IMR-90 (cell line): ENCODE measurements at regions not wholly inside any gene's neighbourhood (a gene's known extent, or its start where the extent isn't known, plus 50 kb on each side); places are given as distances from the start of the nearest gene placed in this dataset.
"Not testable (repeated sequence)": the region's sequence is repeated elsewhere in the genome, so short reads cannot be mapped to it uniquely, and the experiment has no call there.

Experiments
- ATAC-seq: fragments of 200-7000 bp; cut with Tn5 transposase; 2 replicates; pipeline ENCODE4 v1.9.1; 2020; ENCODE audit warnings: low read depth, mild to moderate bottlenecking, moderate library complexity
- BruUV-seq: library from RNA; stranded (reverse); fragments of 400-500 nt; replicated peaks from 2 replicates; lab custom pipeline; 2021; lab: Mats Ljungman, UMichigan
- CTCF ChIA-PET: fragments of 300-600 bp; formaldehyde crosslinking; extraction: SDS; loops from one replicate; lab custom pipeline; 2021; ENCODE audit warnings: antibody characterized with exemption; lab: Yijun Ruan, JAX
- POLR2A ChIA-PET: fragments of 300-600 bp; sonication (Branson Sonifier 250); formaldehyde crosslinking; loops from one replicate; lab custom pipeline; 2022; ENCODE audit warnings: antibody characterized with exemption; ENCODE audit not compliant: unreplicated experiment; lab: Charles Lee
- DNase-seq: peaks from one replicate; pipeline ENCODE4 v3.0.0; 2013
- H2AFZ ChIP-seq: replicated peaks from 2 replicates; pipeline ENCODE3; 2013; ENCODE audit warnings: low read length, mild to moderate bottlenecking; ENCODE audit not compliant: poor library complexity
- H2AK5ac ChIP-seq: 2 replicates; pipeline ENCODE4 v1.6.1; 2013; ENCODE audit warnings: low read depth, low read length, inconsistent platforms
- H2AK9ac ChIP-seq: replicated peaks from 2 replicates; pipeline ENCODE3; 2013; ENCODE audit warnings: mild to moderate bottlenecking, low read depth, low read length, moderate library complexity; ENCODE audit not compliant: poor library complexity
- H2BK120ac ChIP-seq: 2 replicates; pipeline ENCODE4 v1.6.1; 2013; ENCODE audit warnings: low read depth, low read length, inconsistent platforms
- H2BK15ac ChIP-seq: 3 replicates; pipeline ENCODE4 v1.6.1; 2013; ENCODE audit warnings: low read depth, low read length, inconsistent platforms
- H2BK20ac ChIP-seq: 2 replicates; pipeline ENCODE4 v1.6.1; 2013; ENCODE audit warnings: low read depth, mild to moderate bottlenecking, inconsistent platforms, low read length, moderate library complexity
- H2BK5ac ChIP-seq: 2 replicates; pipeline ENCODE4 v1.6.1; 2013; ENCODE audit warnings: mild to moderate bottlenecking, low read depth, low read length, inconsistent platforms; ENCODE audit not compliant: poor library complexity, severe bottlenecking
- H3K14ac ChIP-seq: replicated peaks from 2 replicates; pipeline ENCODE4 v1.6.1; 2013; ENCODE audit warnings: low read depth, low read length, inconsistent platforms
- H3K18ac ChIP-seq: 2 replicates; pipeline ENCODE4 v1.6.1; 2013; ENCODE audit warnings: low read depth, low read length, control low read depth
- H3K23ac ChIP-seq: 2 replicates; pipeline ENCODE4 v1.6.1; 2013; ENCODE audit warnings: low read depth, low read length, inconsistent platforms
- H3K27ac ChIP-seq: 2 replicates; pipeline ENCODE4 v1.5.1; 2013; ENCODE audit warnings: mild to moderate bottlenecking, control low read depth, low read length; ENCODE audit not compliant: insufficient read depth
- H3K27me3 ChIP-seq: 2 replicates; pipeline ENCODE4 v1.6.1; 2013; ENCODE audit warnings: low read length; ENCODE audit not compliant: control insufficient read depth, insufficient read depth
- H3K36me3 ChIP-seq: 2 replicates; pipeline ENCODE4 v1.6.1; 2013; ENCODE audit warnings: low read length, mixed read lengths; ENCODE audit not compliant: control insufficient read depth, insufficient read depth
- H3K4ac ChIP-seq: 2 replicates; pipeline ENCODE4 v1.6.1; 2013; ENCODE audit warnings: low read depth, low read length, inconsistent platforms
- H3K4me1 ChIP-seq: 2 replicates; pipeline ENCODE4 v1.6.1; 2013; ENCODE audit warnings: low read length, mixed read lengths; ENCODE audit not compliant: control insufficient read depth, insufficient read depth
- H3K4me2 ChIP-seq: 2 replicates; pipeline ENCODE4 v1.6.1; 2013; ENCODE audit warnings: low read depth, mild to moderate bottlenecking, control low read depth, low read length, moderate library complexity
- H3K4me3 ChIP-seq: 2 replicates; pipeline ENCODE4 v1.5.1; 2013; ENCODE audit warnings: low read depth, mild to moderate bottlenecking, control low read depth, low read length, moderate library complexity; ENCODE audit not compliant: insufficient read depth
- H3K56ac ChIP-seq: 2 replicates; pipeline ENCODE4 v1.6.1; 2013; ENCODE audit warnings: low read length, inconsistent platforms; ENCODE audit not compliant: insufficient read depth; ENCODE audit errors: extremely low read depth
- H3K79me1 ChIP-seq, 2 experiments: 2 replicates each; pipeline ENCODE4 v1.6.1; 2013; ENCODE audit warnings: low read length in 2 of 2, inconsistent platforms in 1 of 2, low read depth in 1 of 2
- H3K9ac ChIP-seq: 2 replicates; pipeline ENCODE4 v1.6.1; 2013; ENCODE audit warnings: low read depth, low read length, control low read depth
- H3K9me1 ChIP-seq: 2 replicates; pipeline ENCODE4 v1.6.1; 2013; ENCODE audit warnings: low read length, inconsistent platforms; ENCODE audit not compliant: insufficient read depth
- H3K9me3 ChIP-seq: 2 replicates; pipeline ENCODE4 v1.6.1; 2013; ENCODE audit warnings: low read length; ENCODE audit not compliant: control insufficient read depth, insufficient read depth
- H4K20me1 ChIP-seq: 2 replicates; pipeline ENCODE4 v1.6.1; 2013; ENCODE audit warnings: low read length, inconsistent platforms; ENCODE audit not compliant: insufficient read depth
- H4K5ac ChIP-seq: 2 replicates; pipeline ENCODE4 v1.6.1; 2013; ENCODE audit warnings: mild to moderate bottlenecking, low read depth, low read length, control low read depth
- H4K8ac ChIP-seq, 2 experiments: 2 replicates each; pipeline ENCODE4 v1.6.1; 2013; ENCODE audit warnings: low read depth in 2 of 2, low read length in 2 of 2, control low read depth in 1 of 2, inconsistent platforms in 1 of 2
- H4K91ac ChIP-seq: 2 replicates; pipeline ENCODE4 v1.6.1; 2013; ENCODE audit warnings: low read depth, low read length, inconsistent platforms; ENCODE audit not compliant: insufficient read depth
- BHLHE40 ChIP-seq: fragments of 150-350 bp; IDR thresholded peaks from 2 replicates; pipeline ENCODE4 v1.6.1; 2016; ENCODE audit warnings: mild to moderate bottlenecking, low read depth, low read length
- CEBPB ChIP-seq: IDR thresholded peaks from 2 replicates; pipeline ENCODE4 v1.6.1; 2012; ENCODE audit warnings: low read depth, low read length, improper control_type of control experiment
- CHD1 ChIP-seq: IDR thresholded peaks from 2 replicates; pipeline ENCODE4 v1.6.1; 2012; ENCODE audit warnings: low read depth, low read length, improper control_type of control experiment
- MAFK ChIP-seq: IDR thresholded peaks from 2 replicates; pipeline ENCODE4 v1.6.1; 2012; ENCODE audit warnings: low read depth, low read length, improper control_type of control experiment
- MAZ ChIP-seq: IDR thresholded peaks from 2 replicates; pipeline ENCODE4 v1.6.1; 2012; ENCODE audit warnings: low read depth, mild to moderate bottlenecking, low read length, improper control_type of control experiment, moderate library complexity, borderline replicate concordance
- RAD21 ChIP-seq: IDR thresholded peaks from 2 replicates; pipeline ENCODE4 v1.6.1; 2012; ENCODE audit warnings: low read length, improper control_type of control experiment
- SMC3 ChIP-seq: fragments of 150-350 bp; IDR thresholded peaks from 2 replicates; pipeline ENCODE4 v1.6.1; 2016; ENCODE audit warnings: low read depth, mild to moderate bottlenecking, antibody characterized with exemption, low read length, moderate library complexity
- USF2 ChIP-seq: fragments of 150-350 bp; IDR thresholded peaks from 2 replicates; pipeline ENCODE4 v1.6.1; 2017; ENCODE audit warnings: mild to moderate bottlenecking, antibody characterized with exemption, low read length, low read depth
- WGBS, 2 experiments: methylation state at CpG; one replicate each; pipeline versions ENCODE4 v1.1.5 to v1.1.7; 2013; ENCODE audit warnings: missing lambda C conversion rate in 2 of 2; ENCODE audit not compliant: insufficient read length in 1 of 2; ENCODE audit errors: extremely low coverage in 2 of 2; 5-methylcytosine and 5-hydroxymethylcytosine counted together
- dilution Hi-C: fragments of 300-500 bp; cut with HindIII; formaldehyde crosslinking; loops from one replicate; pipeline ENCODE4 v1.14.3; 2018; ENCODE audit warnings: low sequenced_read_pairs; ENCODE audit not compliant: unreplicated experiment
- in situ Hi-C: fragments of 300-500 bp; cut with MboI; formaldehyde crosslinking; loops from 3 replicates; pipeline ENCODE4 v1.14.3; 2019; ENCODE audit warnings: low sequenced_read_pairs, inconsistent platforms, mixed read lengths
- intact Hi-C: fragments of 100-400 bp; cut with micrococcal nuclease; formaldehyde crosslinking; loops from 2 replicates; pipeline ENCODE4 v1.10.0; 2022

- no peak overlapping the region; the same call in 1 of the 2 replicates for H3K27ac ChIP-seq
- H3K23ac ChIP-seq = no peak overlapping the region
- H2AK9ac ChIP-seq = no peak overlapping the region
- no peak overlapping the region for H3K4me3 ChIP-seq
- no peaks in the 10 kb centered on the region for H3K79me1 ChIP-seq
- no peak overlapping the region for H3K4ac ChIP-seq
- H4K5ac ChIP-seq = peak overlapping the region; percentile 53; the same call in 1 of the 2 replicates
- no peaks in the 10 kb centered on the region for H3K9me3 ChIP-seq
- peak overlapping the region; percentile 59; the same call in 1 of the 2 replicates for H2BK120ac ChIP-seq
- no peaks in the 10 kb centered on the region for H4K20me1 ChIP-seq
- H3K36me3 ChIP-seq = no peaks in the 10 kb centered on the region
- in situ Hi-C loops = no loop called here
- H2AK5ac ChIP-seq = no peak overlapping the region
- peak overlapping the region in 1 of 2 experiments; percentile 6; a peak in 1 of 4 replicates for H4K8ac ChIP-seq
- H2BK5ac ChIP-seq = peak overlapping the region; percentile 74
- no peaks in the 10 kb centered on the region; the same call in 1 of the 2 replicates for H3K9me1 ChIP-seq
- no peak overlapping the region for H3K14ac ChIP-seq
- 0 out of 2 replicates have a peak overlapping the region, but pooled peaks have one; percentile 3 for H2BK20ac ChIP-seq
- WGBS, 2 experiments = no CpG with 5 or more reads among the region's 2 CpGs
- no peak overlapping the region for H3K9ac ChIP-seq
- peak overlapping the region; percentile 8; the same call in 1 of the 2 replicates for H4K91ac ChIP-seq
- peak; percentile 86 for DNase-seq
- dilution Hi-C loops = no loop called here
- H3K4me1 ChIP-seq = no peaks in the 10 kb centered on the region
- BruUV-seq = no TSS peak
- POLR2A ChIA-PET = no interaction called here
- H2BK15ac ChIP-seq = no peak overlapping the region; the same call in 2 of the 3 replicates
- H3K18ac ChIP-seq = peak overlapping the region; percentile 92; the same call in 1 of the 2 replicates
- H3K27me3 ChIP-seq = no peaks in the 10 kb centered on the region
- H2AFZ ChIP-seq = no peak overlapping the region
- CTCF ChIA-PET = interaction anchor here (0.6 to 1.0 kb wide), 2 partner anchors 9 to 603 kb away, joined by 3 to 5 read pairs; no protein-coding TSS in a partner anchor
- ATAC-seq = peak; percentile 59
- intact Hi-C loops = loop anchor here (2.0 kb wide), 1 partner anchor 53 kb away; no protein-coding TSS in a partner anchor
- peak overlapping the region; percentile 6; the same call in 1 of the 2 replicates for H3K4me2 ChIP-seq
- H3K56ac ChIP-seq = no peak overlapping the region
- TF ChIP-seq MAFK = no peak
- TF ChIP-seq MAZ = no peak
- TF ChIP-seq USF2 = no peak
- peak; percentile 52; the same call in 1 of the 2 replicates for TF ChIP-seq BHLHE40
- no peak for TF ChIP-seq CHD1
- TF ChIP-seq CEBPB = no peak; the same call in 1 of the 2 replicates
- no peak for TF ChIP-seq RAD21
- TF ChIP-seq SMC3 = no peak
Measured at GRCh38 chr9:115891929-115892328, 261.7 kb upstream of the PAPPA start.

GRCh38 chr9:115898478-115898877 lies 255.1 kb upstream of the PAPPA start:
- H4K91ac ChIP-seq, H3K9me1 ChIP-seq, H3K9me3 ChIP-seq, H3K18ac ChIP-seq, H4K5ac ChIP-seq, H2AK9ac ChIP-seq, H2AK5ac ChIP-seq, H2BK120ac ChIP-seq, H3K79me1 ChIP-seq, intact Hi-C loops, CTCF ChIA-PET, H2BK15ac ChIP-seq, H3K14ac ChIP-seq, H3K23ac ChIP-seq, H3K4ac ChIP-seq, dilution Hi-C loops, H2BK5ac ChIP-seq, H4K8ac ChIP-seq, DNase-seq, H3K4me1 ChIP-seq, H3K27me3 ChIP-seq, H3K27ac ChIP-seq, H2AFZ ChIP-seq, H3K36me3 ChIP-seq, H3K4me3 ChIP-seq, H3K9ac ChIP-seq, H3K56ac ChIP-seq, POLR2A ChIA-PET, in situ Hi-C loops, ATAC-seq, H2BK20ac ChIP-seq, H3K4me2 ChIP-seq, BruUV-seq, H4K20me1 ChIP-seq: not testable (repeated sequence)
- WGBS, 2 experiments = no CpG with 5 or more reads among the region's 2 CpGs
